NCI-H69 (cell line): ENCODE measurements at regions not wholly inside any gene's neighbourhood (a gene's known extent, or its start where the extent isn't known, plus 50 kb on each side); places are given as distances from the start of the nearest gene placed in this dataset.
"Not testable (repeated sequence)": the region's sequence is repeated elsewhere in the genome, so short reads cannot be mapped to it uniquely, and the experiment has no call there.

Experiments used
- DNase-seq: peaks from one replicate; lab custom pipeline; 2025; lab: John Stamatoyannopoulos, UW

DNA sequence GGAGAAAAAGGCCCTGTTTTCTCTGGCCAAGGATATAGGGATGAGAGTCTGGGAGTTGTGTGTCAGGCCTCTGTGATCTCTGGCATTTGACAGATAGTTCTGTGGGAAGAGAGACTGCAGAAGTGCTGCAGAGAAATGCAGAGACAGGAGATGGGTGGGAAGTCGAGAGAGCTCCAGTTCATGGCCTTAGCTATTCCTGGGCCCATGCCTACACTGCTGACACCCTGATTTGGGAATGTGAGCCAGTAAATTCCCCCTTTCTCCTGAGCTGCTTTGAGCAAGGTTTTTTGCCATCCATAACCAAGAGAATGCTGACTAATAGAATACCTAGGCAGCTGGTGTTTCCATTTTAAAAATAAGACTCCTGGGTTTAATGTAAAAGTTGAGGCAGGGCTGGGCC lies 59.3 kb downstream of the EBLN2 start:
- no peak for DNase-seq

DNA sequence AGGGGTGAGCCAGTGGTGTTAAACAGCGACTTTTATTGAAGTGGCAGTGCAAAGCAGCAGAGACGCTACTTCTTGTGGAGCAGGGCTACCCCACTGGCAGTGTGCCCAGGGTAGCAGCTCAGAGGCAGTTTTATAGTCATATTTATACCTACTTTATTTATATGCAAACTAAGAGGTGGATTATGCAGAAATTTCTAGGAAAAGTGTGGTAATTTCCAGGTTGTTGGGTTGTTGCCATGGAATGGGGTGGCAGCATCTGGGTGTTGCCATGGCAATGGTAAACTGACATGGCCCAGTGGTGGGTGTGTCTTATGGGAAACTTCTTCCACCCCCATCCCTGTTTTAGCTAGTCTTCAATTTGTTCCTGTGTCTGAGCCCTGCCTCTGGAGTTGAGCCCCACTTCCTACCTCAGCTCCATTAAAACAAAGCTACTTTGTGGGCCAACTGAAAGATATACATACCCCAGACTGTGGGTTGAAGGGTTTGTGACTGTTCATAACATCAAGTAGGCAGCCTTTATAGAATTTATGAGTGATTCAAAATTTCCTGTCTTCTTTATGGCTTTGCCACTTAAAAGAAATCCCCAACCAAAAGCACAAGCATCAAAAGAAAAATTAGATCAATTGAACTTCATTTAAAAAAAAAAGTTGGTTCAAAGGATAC lies 60.3 kb downstream of the EBLN2 start:
- DNase-seq: no peak

DNA sequence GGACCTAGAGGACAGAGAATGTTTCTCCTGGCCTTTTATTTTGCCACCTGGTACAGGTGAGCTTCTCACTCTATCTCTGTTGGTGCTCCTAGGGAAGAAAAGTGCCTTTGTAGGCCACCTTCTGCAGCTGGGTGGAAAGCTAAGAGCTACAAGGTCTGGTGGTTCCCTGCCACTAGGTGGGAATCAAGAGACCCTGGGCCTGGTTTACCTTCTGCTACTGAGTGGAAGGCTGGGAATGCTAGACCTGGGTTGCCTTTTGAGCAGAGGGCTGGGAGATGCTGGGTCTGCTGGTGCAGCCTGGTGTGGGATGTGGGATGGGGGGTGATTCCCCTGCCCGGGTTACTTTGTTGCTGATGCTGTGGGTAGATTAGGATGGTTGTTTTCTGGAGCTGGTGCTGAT lies 72.6 kb downstream of the EBLN2 start:
- DNase-seq: no peak

DNA sequence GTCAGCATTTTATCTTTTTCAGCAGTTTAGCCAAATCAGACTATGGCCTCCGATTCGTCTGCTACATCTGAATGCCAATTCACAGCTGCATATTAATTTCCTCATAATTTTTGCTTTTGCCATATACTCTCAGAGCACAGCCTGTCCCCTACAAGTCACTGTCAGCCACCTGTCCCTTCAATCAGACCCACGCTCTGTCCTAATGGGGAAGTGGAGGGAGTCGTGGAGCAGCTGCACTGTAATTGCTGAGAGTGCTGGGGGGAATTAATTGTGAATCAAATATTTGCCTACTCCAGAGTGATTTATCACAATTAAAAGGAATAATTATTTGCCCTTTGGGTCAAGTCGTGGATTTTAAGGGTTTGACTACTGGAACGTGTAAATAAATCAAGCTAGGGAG lies 75.5 kb downstream of the EBLN2 start:
- peak; percentile 78 for DNase-seq

DNA sequence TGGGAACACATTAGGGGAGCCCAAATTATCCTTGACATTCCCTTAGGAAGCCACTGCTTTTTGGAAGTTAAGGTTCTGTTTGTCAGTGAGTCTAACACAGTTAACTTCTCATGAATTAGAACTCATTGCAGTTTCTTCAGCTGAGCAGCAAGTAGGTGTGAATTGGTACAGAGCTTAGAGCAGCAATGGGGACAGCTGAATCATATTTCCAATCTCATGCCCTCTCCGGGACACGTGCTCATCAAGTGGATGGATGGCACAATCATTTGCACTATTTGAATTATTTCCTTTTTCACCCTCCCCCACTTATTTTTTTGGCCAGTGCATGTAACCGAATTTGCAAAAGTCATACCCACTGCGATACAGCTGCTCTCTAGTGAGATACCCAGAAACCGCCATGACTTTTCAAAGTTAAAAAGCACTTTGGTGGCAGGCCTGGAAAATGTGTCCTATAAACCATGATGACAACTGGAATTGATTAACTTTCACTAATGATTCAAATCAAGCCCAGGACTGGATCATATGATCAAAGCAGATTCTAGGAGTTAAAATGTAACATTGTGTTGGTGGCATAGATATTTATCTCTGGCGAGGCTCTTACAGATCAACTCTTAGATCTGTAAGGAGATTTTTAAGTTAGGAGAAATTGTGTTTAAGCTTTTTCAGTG lies 76.4 kb downstream of the EBLN2 start:
- peak; percentile 16 for DNase-seq

DNA sequence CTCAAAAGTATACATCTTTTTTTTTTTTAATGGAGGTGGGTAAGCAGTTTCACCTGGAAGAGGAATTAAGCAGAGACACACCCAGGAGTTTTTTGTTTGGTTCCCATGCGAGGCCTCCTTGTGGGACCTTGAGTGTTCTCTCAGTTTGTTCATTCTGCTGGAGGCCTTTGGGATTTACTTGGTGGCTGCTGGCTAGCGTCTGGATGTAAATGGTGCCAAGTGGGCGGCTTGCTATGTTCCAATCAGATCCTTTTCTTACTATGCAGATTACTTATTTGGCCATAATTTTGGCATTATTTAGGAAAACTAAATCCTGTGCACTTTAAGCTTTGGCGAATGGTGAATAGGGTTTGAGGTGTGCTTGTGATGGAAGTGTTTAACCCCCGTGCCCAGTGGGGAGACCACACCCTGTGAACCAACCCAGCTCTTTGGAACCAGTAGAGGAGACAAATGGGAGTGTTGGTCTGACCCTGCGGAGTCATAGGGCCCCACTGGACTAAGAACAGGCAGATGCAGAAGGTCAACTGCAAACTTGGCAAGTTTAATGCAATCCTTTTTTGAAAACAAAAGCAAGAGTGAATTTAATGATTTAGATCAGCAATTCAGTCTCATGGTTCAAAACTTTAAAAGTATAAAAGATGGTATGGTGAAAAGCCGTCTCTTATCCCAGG lies 79.4 kb downstream of the EBLN2 start:
- DNase-seq: peak; percentile 23

DNA sequence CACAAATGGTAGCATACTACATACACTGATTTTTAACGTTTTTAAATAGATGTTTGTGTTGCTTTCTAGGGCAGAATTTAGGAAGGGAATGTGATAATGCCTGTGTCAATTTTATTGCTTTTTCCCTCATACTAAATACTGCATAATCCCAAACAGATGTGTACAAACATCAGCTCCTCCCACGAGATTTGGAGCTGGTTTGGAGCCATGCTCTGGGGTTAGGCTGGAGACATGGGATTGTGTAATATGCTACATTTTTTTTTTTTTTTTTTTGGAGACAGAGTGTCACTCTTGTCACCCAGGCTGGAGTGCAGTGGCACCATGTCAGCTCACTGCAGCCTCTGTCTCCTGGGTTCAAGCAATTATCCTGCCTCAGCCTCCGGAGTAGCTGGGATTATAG lies 80.1 kb downstream of the EBLN2 start:
- peak; percentile 1 for DNase-seq

DNA sequence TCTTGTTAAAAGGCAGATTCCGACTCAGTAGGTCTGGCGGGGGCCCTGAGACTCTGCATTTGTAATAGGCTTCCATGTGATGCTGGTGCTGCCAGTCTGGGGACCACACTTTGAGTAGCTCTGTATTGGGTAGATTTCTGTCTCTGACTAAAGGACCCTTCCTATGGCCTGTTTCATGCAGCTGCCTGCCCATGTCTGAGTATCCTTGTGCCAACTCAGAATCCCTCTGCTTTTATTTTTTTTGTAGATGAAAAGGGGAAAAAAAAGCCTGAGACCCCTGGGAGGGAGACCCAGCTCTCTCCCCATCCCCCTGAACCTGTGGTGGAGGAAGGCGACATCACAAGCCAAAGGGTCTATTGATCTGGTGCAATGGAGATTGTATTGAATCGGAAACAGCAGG lies 81.9 kb downstream of the EBLN2 start:
- DNase-seq: peak; percentile 62

DNA sequence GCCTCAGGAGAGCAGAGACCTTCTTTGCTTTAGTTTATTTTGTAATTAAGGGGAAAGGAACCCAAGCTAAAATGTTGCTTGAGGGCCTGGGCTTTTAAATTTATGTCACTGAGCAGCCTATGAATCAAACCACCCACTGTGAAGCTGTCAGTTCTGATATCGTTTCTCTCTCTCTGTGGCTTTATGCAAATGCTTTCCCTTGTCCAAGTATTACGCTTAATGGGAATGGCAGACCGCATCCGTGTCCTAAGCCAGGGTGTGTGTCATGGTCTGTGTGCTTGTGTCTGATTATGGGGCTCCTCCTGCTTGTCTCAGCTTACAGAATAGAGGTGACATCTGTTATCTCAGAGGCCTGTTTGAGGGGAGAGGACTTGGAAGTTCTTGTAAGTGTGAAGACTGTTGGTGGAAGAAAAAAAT lies 82.4 kb downstream of the EBLN2 start:
- DNase-seq: peak; percentile 90

DNA sequence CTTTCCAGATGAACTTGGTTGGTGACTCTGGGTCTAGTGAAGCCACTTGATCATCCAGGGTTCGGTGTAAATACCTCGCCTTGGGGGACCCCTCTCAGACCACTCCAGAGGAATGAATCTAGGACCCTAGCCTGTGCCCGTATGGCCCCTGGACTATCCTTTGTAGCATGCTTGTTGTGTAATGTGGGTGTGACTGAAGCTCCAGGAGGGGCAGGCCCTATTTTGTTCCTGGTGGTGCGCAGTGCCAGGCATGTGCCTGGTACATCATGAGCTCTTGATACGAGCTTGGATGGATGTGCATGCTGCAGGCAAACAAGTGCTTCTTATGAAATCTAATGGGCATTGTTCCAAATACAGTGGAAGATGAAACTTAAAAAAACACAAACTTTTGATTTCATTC lies 82.8 kb downstream of the EBLN2 start:
- DNase-seq: peak; percentile 41

DNA sequence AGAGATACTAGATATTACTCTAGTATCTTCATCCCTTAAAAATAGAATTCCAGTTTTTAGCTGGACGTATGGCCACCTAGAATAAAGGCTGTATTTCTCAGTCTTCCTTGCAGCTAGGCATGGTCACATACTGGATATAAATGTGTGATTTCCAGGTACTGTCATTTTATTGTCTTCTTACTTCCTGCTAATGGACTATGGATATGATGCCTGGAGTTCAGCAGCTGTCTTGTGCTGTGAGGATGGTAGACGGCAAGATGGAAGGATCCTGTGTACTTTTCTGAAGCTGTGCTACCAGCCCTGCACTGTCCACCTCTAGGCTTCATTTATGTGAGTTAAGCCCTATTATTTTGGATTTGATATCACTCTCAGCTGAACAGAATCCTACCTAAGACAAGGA lies 83.4 kb downstream of the EBLN2 start:
- DNase-seq: no peak

DNA sequence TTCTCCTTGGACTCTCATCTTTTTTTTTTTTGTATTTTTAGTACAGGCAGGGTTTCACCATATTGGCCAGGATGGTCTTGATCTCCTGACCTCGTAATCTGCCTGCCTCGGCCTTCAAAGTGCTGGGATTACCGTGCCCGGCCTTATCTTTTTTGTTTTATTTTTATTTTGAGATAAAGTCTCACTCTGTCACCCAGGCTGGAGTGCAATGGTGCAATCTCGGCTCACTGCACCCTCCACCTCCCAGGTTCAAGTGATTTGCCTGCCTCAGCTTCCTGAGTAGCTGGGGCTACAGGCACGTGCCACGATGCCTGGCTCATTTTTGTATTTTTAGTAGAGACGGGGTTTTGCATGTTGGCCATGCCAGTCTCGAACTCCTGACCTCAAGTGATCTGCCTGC lies 86.0 kb downstream of the EBLN2 start:
- DNase-seq: not testable (repeated sequence)

DNA sequence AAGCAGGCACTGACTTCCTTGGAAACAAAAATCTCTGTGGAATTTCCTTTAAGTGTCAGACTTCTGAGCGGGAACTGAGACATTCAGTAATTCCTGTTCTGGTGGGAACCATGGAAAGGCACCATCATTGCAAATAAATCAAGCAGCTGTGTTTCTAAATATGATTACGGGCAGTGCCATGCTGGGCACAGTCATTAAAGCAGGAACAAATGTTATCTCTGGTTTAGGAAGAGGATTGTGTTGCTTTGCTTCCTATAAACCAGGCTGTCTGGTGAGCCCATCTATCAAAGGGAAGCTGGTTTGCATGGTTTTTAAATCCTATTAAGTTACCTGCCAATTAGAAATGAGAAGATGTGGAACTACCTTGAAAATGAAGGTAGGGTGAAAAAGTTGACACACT lies 86.7 kb downstream of the EBLN2 start:
- DNase-seq: peak; percentile 17

DNA sequence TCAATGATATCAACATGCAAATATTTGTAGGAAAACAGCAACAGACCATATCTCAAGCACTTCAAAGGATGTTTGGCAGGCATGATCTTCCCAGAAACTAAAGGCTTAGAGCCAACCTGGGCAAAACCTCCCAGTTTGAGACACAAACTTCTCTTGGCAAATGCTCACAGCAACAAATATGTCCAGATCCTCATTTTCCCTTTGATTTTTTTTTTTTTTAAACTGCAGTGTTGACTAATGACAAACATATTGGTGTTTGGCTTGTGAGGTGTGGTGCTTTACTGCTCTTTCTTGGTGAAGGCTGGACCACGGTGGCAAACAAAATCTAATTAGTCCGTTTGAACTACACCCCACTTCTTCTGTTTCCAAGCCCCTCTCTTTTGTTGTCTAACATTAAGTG lies 87.2 kb downstream of the EBLN2 start:
- DNase-seq: peak; percentile 4

DNA sequence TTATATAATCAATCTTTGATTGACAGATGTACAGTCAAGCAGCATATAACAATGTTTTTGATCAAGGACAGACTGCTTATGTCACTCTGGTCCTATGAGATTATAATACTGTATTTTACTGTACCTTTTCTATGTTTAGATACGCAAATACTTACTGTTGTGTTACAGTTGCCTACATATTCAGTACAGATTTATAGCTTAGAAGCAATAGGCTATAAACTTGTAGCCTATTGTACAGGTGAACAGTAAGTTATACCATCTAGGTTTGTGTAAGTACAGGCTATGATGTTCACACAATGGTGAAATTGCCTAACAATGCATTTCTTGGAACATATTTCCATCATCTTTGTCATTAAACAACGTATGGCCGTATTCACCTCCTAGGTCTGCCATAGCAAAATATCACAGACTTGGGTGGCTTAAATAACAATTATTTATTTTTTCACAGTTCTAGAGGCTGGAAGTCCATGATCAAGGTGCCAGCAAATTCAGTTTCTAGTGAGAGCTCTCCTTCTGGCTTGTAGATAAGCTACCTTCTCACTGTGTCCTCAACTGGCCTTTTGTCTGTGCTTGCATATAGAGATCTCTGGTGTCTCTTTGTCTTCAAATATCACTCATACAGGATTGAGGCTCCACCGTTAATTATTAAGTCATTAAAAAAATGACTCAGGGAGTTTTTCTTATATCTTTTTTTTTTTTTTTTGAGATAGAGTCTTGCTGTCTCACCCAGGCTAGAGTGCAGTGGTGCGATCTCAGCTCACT lies 89.1 kb downstream of the EBLN2 start:
- DNase-seq: no peak

DNA sequence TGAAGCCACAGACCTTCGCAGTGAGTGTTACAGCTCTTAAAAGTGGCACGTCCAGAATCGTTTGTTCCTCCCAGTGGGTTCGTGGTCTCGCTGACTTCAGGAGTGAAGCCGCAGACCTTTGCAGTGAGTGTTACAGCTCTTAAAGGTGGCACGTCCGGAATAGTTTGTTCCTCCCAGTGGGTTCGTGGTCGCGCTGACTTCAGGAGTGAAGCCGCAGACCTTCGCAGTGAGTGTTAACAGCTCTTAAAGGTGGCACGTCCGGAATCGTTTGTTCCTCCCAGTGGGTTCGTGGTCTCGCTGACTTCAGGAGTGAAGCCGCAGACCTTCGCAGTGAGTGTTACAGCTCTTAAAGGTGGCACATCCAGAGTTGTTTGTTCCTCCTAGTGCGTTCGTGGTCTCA lies 91.1 kb downstream of the EBLN2 start:
- DNase-seq: not testable (repeated sequence)

DNA sequence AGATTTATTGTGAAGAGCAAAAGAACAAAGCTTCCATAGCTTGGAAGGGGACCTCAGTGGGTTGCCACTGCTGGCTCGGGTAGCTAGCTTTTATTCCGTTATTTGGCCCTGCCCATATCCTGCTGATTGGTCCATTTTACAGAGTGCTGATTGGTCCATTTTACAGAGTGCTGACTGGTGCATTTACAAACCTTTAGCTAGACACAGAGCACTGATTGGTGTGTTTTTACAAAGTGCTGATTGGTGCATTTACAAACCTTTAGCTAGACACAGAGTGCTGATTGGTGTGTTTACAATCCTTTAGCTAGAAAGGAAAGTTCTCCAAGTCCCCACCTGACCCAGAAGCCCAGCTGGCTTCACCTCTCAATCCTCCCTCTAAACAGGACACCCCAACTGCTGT lies 91.6 kb downstream of the EBLN2 start:
- not testable (repeated sequence) for DNase-seq

DNA sequence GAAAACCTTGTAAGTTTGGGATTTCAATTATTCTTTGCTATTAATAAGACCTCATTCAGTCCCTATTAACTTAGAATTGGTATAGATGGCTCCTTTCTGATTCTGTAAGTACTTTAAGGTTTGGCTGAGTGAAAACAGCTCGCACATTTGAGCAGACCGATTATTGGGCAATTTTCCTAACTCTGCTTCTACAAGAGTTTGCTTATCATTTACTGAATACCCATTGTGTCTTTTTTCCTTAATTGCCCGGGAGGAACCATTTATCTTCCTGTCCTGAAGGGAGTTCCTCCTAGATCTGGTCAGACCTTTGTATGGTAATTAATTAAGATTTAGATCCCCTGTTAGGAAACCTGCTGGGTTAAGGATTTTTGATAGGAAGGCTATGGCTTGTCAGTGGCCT lies 92.8 kb downstream of the EBLN2 start:
- DNase-seq: peak; percentile 44

DNA sequence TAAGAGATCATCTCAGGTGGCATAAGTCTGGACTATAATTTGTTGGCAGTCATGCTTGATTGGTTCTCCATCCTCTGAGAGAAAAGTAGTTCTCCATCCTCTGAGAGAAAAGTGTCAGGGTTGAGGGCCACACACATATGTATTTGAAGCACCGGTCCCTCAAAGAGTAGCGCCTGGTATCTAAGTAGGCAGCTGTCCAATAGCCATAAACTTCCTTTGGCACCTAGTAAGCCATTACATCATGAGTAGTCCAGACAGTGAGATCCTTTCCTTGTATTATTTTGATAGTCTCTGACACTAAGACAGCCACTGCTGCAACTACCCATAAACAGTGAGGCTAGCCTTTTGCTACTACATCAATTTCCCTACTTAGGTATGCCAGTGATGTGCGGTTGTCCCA lies 94.0 kb downstream of the EBLN2 start:
- DNase-seq: peak; percentile 19

DNA sequence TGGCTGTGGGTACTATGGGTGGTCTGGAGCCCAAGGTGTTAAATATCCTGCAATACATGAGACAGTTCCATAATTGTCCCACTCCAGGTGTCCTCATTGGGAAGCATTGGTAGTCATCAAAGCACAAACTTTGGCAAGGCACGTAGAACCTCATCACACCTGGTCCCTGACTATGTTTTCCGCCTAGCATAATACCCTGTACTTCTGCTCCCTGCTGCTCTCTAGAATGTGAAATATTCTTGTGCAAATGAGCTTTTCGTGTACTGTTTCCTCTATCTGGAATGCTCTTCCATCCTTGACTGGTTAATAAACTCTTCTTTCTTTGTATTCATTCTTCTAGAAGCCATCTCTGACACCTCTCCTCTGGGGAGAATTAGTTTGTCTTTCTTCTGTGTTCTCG lies 103.2 kb downstream of the EBLN2 start:
- DNase-seq: peak; percentile 6

DNA sequence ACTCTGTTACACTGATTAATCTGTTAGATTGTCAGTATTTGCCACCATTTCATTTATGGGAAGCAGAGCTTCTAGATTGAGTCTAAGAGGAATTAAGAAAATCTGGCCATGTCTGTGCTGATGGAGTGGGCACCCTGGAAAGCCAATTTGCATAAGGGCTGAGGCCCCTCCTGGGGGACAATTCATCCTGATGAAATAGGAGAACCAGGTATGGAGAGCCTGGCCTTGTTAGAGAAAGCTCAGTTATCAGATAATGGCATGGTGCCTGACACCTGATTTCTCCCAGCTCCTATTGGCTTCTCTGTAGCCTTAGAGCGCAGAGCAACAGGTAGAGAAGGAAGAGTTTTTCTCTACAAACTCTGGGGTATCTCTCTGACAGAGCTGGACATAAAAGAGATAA lies 114.2 kb downstream of the EBLN2 start:
- peak; percentile 70 for DNase-seq

DNA sequence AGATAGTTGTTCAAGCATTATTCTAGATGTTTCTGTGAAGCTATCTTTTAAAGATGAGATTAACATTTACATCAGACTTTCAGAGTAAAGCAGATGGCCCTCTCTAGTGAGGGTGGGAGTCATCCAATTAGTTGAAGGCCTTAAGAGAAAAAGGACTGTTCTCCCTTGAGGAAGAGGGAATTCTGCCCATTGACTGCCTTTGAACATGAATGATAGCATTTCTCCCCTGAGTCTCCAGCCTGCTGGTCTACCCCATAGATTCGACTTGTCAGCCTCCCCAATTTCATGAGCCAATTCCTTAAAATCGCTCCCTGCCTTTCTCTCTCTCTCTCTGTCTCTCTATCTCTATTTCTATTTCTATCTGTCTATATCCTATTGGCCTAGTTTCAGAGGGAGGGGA lies 115.5 kb downstream of the EBLN2 start:
- no peak for DNase-seq

DNA sequence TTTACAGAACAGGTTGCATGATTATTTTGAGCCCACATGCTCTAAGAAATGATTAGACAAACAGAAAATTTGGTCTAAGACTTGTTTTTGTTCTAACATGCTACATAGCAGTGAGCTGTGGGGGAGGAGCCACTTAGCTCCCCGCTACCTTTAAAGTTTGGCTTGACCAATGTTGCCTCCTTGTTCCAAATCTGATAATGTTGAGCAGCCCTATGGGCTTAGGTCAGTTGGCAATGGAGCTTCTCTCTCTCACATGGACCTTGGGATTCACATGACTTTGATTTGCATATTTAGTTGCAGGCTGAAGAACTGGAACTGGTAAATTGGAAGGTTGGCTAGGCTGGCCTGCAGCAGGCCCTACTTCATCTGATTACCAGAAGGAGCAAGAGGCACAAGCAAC lies 116.4 kb downstream of the EBLN2 start:
- DNase-seq: no peak
